CD14-positive monocyte (primary cell): ENCODE measurements at regions not wholly inside any gene's neighbourhood (a gene's known extent, or its start where the extent isn't known, plus 50 kb on each side); places are given as distances from the start of the nearest gene placed in this dataset.

Experiments used
- DNase-seq, 3 donors: peaks; one replicate each; pipeline ENCODE4 v3.0.0-alpha.2; 2011 to 2022
- H2AFZ ChIP-seq: 2 replicates; pipeline ENCODE4 v1.6.0; 2012; ENCODE audit warnings: mild to moderate bottlenecking, low read depth, low read length, inconsistent platforms; ENCODE audit not compliant: insufficient read depth, poor library complexity, severe bottlenecking
- H3K27ac ChIP-seq, 2 donors: 1 replicate in 1 of 2; 2 replicates in 1 of 2; pipeline ENCODE4 v1.5.1; 2012 to 2013; ENCODE audit warnings: low read length in 2 of 2, control low read depth in 1 of 2, inconsistent platforms in 1 of 2, low read depth in 1 of 2, mild to moderate bottlenecking in 1 of 2
- H3K27me3 ChIP-seq, 2 donors: one replicate each; pipeline versions ENCODE4 v1.6.0 to v1.6.1; 2011 to 2013; ENCODE audit warnings: low read length in 2 of 2; ENCODE audit not compliant: control insufficient read depth in 2 of 2, insufficient read depth in 2 of 2
- H3K36me3 ChIP-seq, 2 donors: replicated peaks in 1 of 2; 1 replicate in 1 of 2; 2 replicates in 1 of 2; pipeline versions ENCODE4 v1.5.1 to v1.6.1; 2012 to 2013; ENCODE audit warnings: low read length in 2 of 2, control low read depth in 1 of 2, inconsistent platforms in 1 of 2, mild to moderate bottlenecking in 1 of 2; ENCODE audit not compliant: insufficient read depth in 2 of 2, control insufficient read depth in 1 of 2
- H3K4me1 ChIP-seq, 2 donors: 1 replicate in 1 of 2; 2 replicates in 1 of 2; pipeline versions ENCODE4 v1.5.1 to v1.6.1; 2012 to 2013; ENCODE audit warnings: low read length in 2 of 2, control low read depth in 1 of 2, inconsistent platforms in 1 of 2, mild to moderate bottlenecking in 1 of 2, moderate library complexity in 1 of 2; ENCODE audit not compliant: insufficient read depth in 2 of 2, control insufficient read depth in 1 of 2
- H3K4me2 ChIP-seq: replicated peaks from 2 replicates; pipeline ENCODE3; 2012; ENCODE audit warnings: low read length, moderate library complexity, mild to moderate bottlenecking; ENCODE audit not compliant: poor library complexity, severe bottlenecking; ENCODE audit errors: extremely low read depth
- H3K4me3 ChIP-seq, 3 experiments: fragments of 200-600 bp in 1 of 3; sonication (generic) in 1 of 3; replicated peaks in 1 of 3; 1 replicate in 2 of 3; 2 replicates in 1 of 3; pipeline ENCODE4 v1.5.1; 2011 to 2013; ENCODE audit warnings: low read length in 3 of 3, mild to moderate bottlenecking in 3 of 3, control low read depth in 2 of 3, low read depth in 2 of 3, inconsistent platforms in 1 of 3, moderate library complexity in 1 of 3
- H3K79me2 ChIP-seq: 2 replicates; pipeline ENCODE4 v1.6.0; 2012; ENCODE audit warnings: mild to moderate bottlenecking, control low read depth, inconsistent platforms, low read length, moderate library complexity; ENCODE audit not compliant: insufficient read depth
- H3K9ac ChIP-seq: 2 replicates; pipeline ENCODE4 v1.6.0; 2017; ENCODE audit warnings: low read length, mild to moderate bottlenecking; ENCODE audit not compliant: insufficient read depth, poor library complexity, severe bottlenecking
- H3K9me3 ChIP-seq, 2 donors: replicated peaks in 1 of 2; 1 replicate in 1 of 2; 2 replicates in 1 of 2; pipeline versions ENCODE4 v1.5.1 to v1.6.1; 2012 to 2013; ENCODE audit warnings: low read length in 2 of 2, control low read depth in 1 of 2; ENCODE audit not compliant: control insufficient read depth in 1 of 2, insufficient read depth in 1 of 2
- H4K20me1 ChIP-seq: 2 replicates; pipeline ENCODE4 v1.6.0; 2012; ENCODE audit warnings: mild to moderate bottlenecking, low read length, control low read depth, moderate library complexity; ENCODE audit not compliant: insufficient read depth
- H3K27ac Mint-ChIP-seq, 7 donors: one replicate each; pipeline ENCODE4 v1.8.0; 2020; ENCODE audit warnings: mild to moderate bottlenecking in 7 of 7, mixed read lengths in 7 of 7, moderate library complexity in 6 of 7, inconsistent platforms in 2 of 7
- H3K27me3 Mint-ChIP-seq, 3 donors: one replicate each; pipeline ENCODE4 v1.8.0; 2021 to 2022; ENCODE audit warnings: low read depth in 3 of 3, mild to moderate bottlenecking in 3 of 3, mixed read lengths in 3 of 3, moderate library complexity in 3 of 3, inconsistent platforms in 1 of 3
- H3K36me3 Mint-ChIP-seq, 2 donors: one replicate each; pipeline ENCODE4 v1.8.0; 2020; ENCODE audit warnings: mixed read lengths in 2 of 2, inconsistent platforms in 1 of 2, mild to moderate bottlenecking in 1 of 2
- H3K4me1 Mint-ChIP-seq: one replicate; pipeline ENCODE4 v1.8.0; 2020; ENCODE audit warnings: mild to moderate bottlenecking, mixed read lengths
- H3K4me3 Mint-ChIP-seq, 2 donors: one replicate each; pipeline ENCODE4 v1.8.0; 2020; ENCODE audit warnings: mild to moderate bottlenecking in 2 of 2, mixed read lengths in 2 of 2, moderate library complexity in 1 of 2
- H3K9me3 Mint-ChIP-seq, 7 donors: one replicate each; pipeline ENCODE4 v1.8.0; 2020 to 2022; ENCODE audit warnings: mixed read lengths in 7 of 7, mild to moderate bottlenecking in 6 of 7, moderate library complexity in 6 of 7, inconsistent platforms in 2 of 7
- CTCF ChIP-seq: fragments of 200-600 bp; IDR thresholded peaks from one replicate; pipeline ENCODE4 v1.8.0; 2022; ENCODE audit warnings: antibody characterized with exemption, mild to moderate bottlenecking
- WGBS: methylation state at CpG from one replicate; pipeline ENCODE4 v1.1.5; 2013; ENCODE audit warnings: missing lambda C conversion rate; ENCODE audit not compliant: insufficient coverage; 5-methylcytosine and 5-hydroxymethylcytosine counted together
- intact Hi-C, 2 donors: fragments of 100-400 bp; cut with micrococcal nuclease; formaldehyde crosslinking; loops; one replicate each; pipeline versions ENCODE4 v1.15.0 to v1.15.1; 2023

GRCh38 chr2:180450841-180451240 is 443.7 kb upstream of the CWC22 start:
- H4K20me1 ChIP-seq: no peaks in the 10 kb centered on the region
- no peak overlapping the region for H2AFZ ChIP-seq
- no peak for DNase-seq
- no peak overlapping the region for H3K27ac ChIP-seq
- no peaks in the 10 kb centered on the region for H3K27me3 Mint-ChIP-seq
- H3K9ac ChIP-seq: no peak overlapping the region
- no peaks in the 10 kb centered on the region for H3K4me1 Mint-ChIP-seq
- H3K9me3 Mint-ChIP-seq: peaks cover 0 to 5% (median 3%) of the 10 kb centered on the region in 7 donors
- no peak overlapping the region for H3K4me3 Mint-ChIP-seq
- no peaks in the 10 kb centered on the region for H3K27me3 ChIP-seq
- H3K79me2 ChIP-seq: no peaks in the 10 kb centered on the region
- no peak overlapping the region for H3K4me3 ChIP-seq
- H3K36me3 ChIP-seq: no peaks in the 10 kb centered on the region
- no peak overlapping the region for H3K4me2 ChIP-seq
- intact Hi-C loops: no loop called here
- TF ChIP-seq CTCF: no peak
- no peaks in the 10 kb centered on the region for H3K4me1 ChIP-seq
- peaks cover 0 to 2% of the 10 kb centered on the region in 2 donors for H3K9me3 ChIP-seq
- no peak overlapping the region for H3K27ac Mint-ChIP-seq
- no peaks in the 10 kb centered on the region for H3K36me3 Mint-ChIP-seq

GRCh38 chr2:180449171-180449915 is 442.2 kb upstream of the CWC22 start:
- intact Hi-C loops: no loop called here
- Histone ChIP-seq H3K27ac (no peak overlapping the region), H3K27me3 (no peaks in the 10 kb centered on the region), H3K79me2 (no peaks in the 10 kb centered on the region), H3K4me3 (no peak overlapping the region), H3K4me1 (peaks cover under 1 to 2% of the 10 kb centered on the region in 2 donors), H3K4me2 (no peak overlapping the region), H3K36me3 (no peaks in the 10 kb centered on the region), H3K9me3 (peaks cover 2 to 4% of the 10 kb centered on the region in 2 donors), H3K9ac (no peak overlapping the region), H4K20me1 (no peaks in the 10 kb centered on the region), H2AFZ (no peak overlapping the region)
- Mint-ChIP-seq H3K27me3 (no peaks in the 10 kb centered on the region), H3K36me3 (no peaks in the 10 kb centered on the region), H3K4me3 (no peak overlapping the region), H3K27ac (no peak overlapping the region), H3K4me1 (peaks cover 1% of the 10 kb centered on the region), H3K9me3 (peaks cover 0 to 6% (median 4%) of the 10 kb centered on the region in 7 donors)
- no peak for TF ChIP-seq CTCF
- WGBS: no CpG with 5 or more reads among the region's 3 CpGs
- no peak for DNase-seq
